Fibroblast of the aortic adventitia (primary cell): ENCODE measurements at regions not wholly inside any gene's neighbourhood (a gene's known extent, or its start where the extent isn't known, plus 50 kb on each side); places are given as distances from the start of the nearest gene placed in this dataset.

Experiments used
- DNase-seq: peaks from one replicate; pipeline ENCODE4 v3.0.0-alpha.2; 2010; ENCODE audit warnings: low read depth
- H3K4me3 ChIP-seq: 2 replicates; pipeline ENCODE4 v1.5.1; 2011; ENCODE audit warnings: low read depth, mild to moderate bottlenecking, control low read depth, low read length, moderate library complexity
- CTCF ChIP-seq: IDR thresholded peaks from 2 replicates; pipeline ENCODE4 v1.5.1; 2011; ENCODE audit warnings: mild to moderate bottlenecking, low read length, control low read depth, inconsistent platforms; ENCODE audit not compliant: insufficient read depth

GRCh38 chr18:73626859-73627258, 520.8 kb downstream of the FBXO15 start:
- no peak for DNase-seq
- no peak overlapping the region for H3K4me3 ChIP-seq
- no peak for TF ChIP-seq CTCF

- no peak overlapping the region for H3K4me3 ChIP-seq
- no peak for DNase-seq
- no peak for TF ChIP-seq CTCF
Observed at GRCh38 chr18:73626221-73626620, 521.4 kb downstream of the FBXO15 start.

- no peak for TF ChIP-seq CTCF
- no peak for DNase-seq
- no peak overlapping the region for H3K4me3 ChIP-seq
Observed at GRCh38 chr18:73621091-73621490, 526.5 kb downstream of the FBXO15 start.

- no peak for DNase-seq
- TF ChIP-seq CTCF: no peak
- no peak overlapping the region for H3K4me3 ChIP-seq
Observed at GRCh38 chr18:73617981-73618380, 529.7 kb downstream of the FBXO15 start.

- H3K4me3 ChIP-seq: no peak overlapping the region
- DNase-seq: no peak
- no peak for TF ChIP-seq CTCF
Observed at GRCh38 chr18:73615506-73615905, 532.1 kb downstream of the FBXO15 start.

GRCh38 chr18:73614812-73615211, 532.8 kb downstream of the FBXO15 start:
- no peak for TF ChIP-seq CTCF
- peak; percentile 94 for DNase-seq

GRCh38 chr18:73613706-73614340, 533.8 kb downstream of the FBXO15 start:
- peak; percentile 51 for DNase-seq
- no peak for TF ChIP-seq CTCF
- no peak overlapping the region for H3K4me3 ChIP-seq

More at GRCh38 chr18:73614812-73615211, 532.8 kb downstream of the FBXO15 start:
- H3K4me3 ChIP-seq: no peak overlapping the region
